ENCODE measurements at regions not wholly inside any gene's neighbourhood (a gene's known extent, or its start where the extent isn't known, plus 50 kb on each side); places are given as distances from the start of the nearest gene placed in this dataset.

DNA sequence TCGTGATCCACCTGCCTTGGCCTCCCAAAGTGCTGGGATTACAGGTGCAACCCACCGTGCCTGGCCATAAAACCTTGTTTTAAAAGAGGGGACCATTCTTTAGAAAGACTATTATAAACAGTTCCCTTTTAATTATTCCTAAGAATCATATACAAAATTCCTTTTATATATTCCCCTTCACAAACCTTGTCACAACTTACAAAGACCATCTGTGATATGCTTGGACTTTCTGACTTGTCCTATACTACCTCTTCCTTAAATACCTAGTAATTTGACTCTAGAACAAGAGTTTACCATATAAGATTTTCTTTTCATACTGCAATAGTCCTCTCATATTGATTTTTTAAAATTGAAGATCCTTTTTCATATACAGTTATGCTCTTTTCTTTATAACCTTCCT is 135.8 kb upstream of the PRSS16 start:
- no peak overlapping the region for H3K27ac ChIP-seq (ENCODE audit: low read depth, low read length)

DNA sequence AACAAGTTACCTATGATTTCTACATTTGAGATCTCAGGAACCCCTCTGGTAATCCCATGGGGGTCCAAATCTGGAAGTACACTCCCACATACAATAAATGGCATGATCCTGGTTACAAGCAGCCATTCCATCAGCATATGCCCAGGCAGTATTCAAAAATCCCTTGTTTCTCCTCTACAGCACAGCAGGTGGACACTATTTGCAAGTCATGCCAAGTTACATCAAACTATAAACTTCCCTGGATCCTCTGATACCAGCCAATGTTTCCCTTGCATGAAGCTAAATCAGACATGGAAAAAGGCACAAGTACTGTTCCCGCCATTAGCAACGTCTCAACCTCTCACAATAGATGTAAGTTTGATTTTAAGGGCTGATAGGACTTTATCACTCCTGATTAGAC is 134.5 kb upstream of the PRSS16 start:
- peaks cover 27% of the 10 kb centered on the region; the same call in 1 of the 2 replicates for H3K9me3 ChIP-seq (ENCODE audit: insufficient read depth, low read length)
- TF ChIP-seq, protein P1, sequence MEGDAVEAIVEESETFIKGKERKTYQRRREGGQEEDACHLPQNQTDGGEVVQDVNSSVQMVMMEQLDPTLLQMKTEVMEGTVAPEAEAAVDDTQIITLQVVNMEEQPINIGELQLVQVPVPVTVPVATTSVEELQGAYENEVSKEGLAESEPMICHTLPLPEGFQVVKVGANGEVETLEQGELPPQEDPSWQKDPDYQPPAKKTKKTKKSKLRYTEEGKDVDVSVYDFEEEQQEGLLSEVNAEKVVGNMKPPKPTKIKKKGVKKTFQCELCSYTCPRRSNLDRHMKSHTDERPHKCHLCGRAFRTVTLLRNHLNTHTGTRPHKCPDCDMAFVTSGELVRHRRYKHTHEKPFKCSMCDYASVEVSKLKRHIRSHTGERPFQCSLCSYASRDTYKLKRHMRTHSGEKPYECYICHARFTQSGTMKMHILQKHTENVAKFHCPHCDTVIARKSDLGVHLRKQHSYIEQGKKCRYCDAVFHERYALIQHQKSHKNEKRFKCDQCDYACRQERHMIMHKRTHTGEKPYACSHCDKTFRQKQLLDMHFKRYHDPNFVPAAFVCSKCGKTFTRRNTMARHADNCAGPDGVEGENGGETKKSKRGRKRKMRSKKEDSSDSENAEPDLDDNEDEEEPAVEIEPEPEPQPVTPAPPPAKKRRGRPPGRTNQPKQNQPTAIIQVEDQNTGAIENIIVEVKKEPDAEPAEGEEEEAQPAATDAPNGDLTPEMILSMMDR (IDR thresholded peaks at IDR 0.05; ENCODE audit: insufficient read depth, low read length, poor library complexity, severe bottlenecking) = no peak
- TF ChIP-seq EZH2phosphoT487 (conservative IDR thresholded peaks at IDR 0.05; ENCODE audit: low read length) = no peak
- H3K27ac ChIP-seq (ENCODE audit: low read depth, low read length) = no peak overlapping the region
- no peaks in the 10 kb centered on the region for H3F3A ChIP-seq (ENCODE audit: insufficient read depth)
- H3K79me2 ChIP-seq (ENCODE audit: insufficient read depth, low read length) = no peaks in the 10 kb centered on the region
- H3K4me3 ChIP-seq (ENCODE audit: insufficient read depth, low read length, poor library complexity, severe bottlenecking) = no peak overlapping the region
- H3K9ac ChIP-seq (ENCODE audit: low read length) = no peak overlapping the region
- no peaks in the 10 kb centered on the region for H3K9me2 ChIP-seq (replicated peaks; ENCODE audit: insufficient read depth, low read length)
- no peaks in the 10 kb centered on the region for H3K27me3 ChIP-seq (ENCODE audit: low read length)
- H4K20me1 ChIP-seq (ENCODE audit: low read depth, low read length) = no peaks in the 10 kb centered on the region
- H3K4me2 ChIP-seq (ENCODE audit: low read depth, low read length, poor library complexity, severe bottlenecking) = no peak overlapping the region
- no peak overlapping the region for H2AFZ ChIP-seq (ENCODE audit: low read depth, low read length, severe bottlenecking)
- no peaks in the 10 kb centered on the region for H3K36me3 ChIP-seq (ENCODE audit: low read length)

More for the DNA sequence above, 135.8 kb upstream of the PRSS16 start:
- H3K9ac ChIP-seq (ENCODE audit: low read length) = no peak overlapping the region
- no peaks in the 10 kb centered on the region for H3F3A ChIP-seq (ENCODE audit: insufficient read depth)
- H3K4me2 ChIP-seq (ENCODE audit: low read depth, low read length, poor library complexity, severe bottlenecking) = no peak overlapping the region
- peaks cover 27% of the 10 kb centered on the region; the same call in 1 of the 2 replicates for H3K9me3 ChIP-seq (ENCODE audit: insufficient read depth, low read length)
- H3K9me2 ChIP-seq (replicated peaks; ENCODE audit: insufficient read depth, low read length) = no peaks in the 10 kb centered on the region
- H3K27me3 ChIP-seq (ENCODE audit: low read length) = no peaks in the 10 kb centered on the region
- H2AFZ ChIP-seq (ENCODE audit: low read depth, low read length, severe bottlenecking) = no peak overlapping the region
- H3K79me2 ChIP-seq (ENCODE audit: insufficient read depth, low read length) = no peaks in the 10 kb centered on the region
- H3K4me3 ChIP-seq (ENCODE audit: insufficient read depth, low read length, poor library complexity, severe bottlenecking) = no peak overlapping the region
- TF ChIP-seq, protein P1 (IDR thresholded peaks at IDR 0.05; ENCODE audit: insufficient read depth, low read length, poor library complexity, severe bottlenecking) = no peak
- TF ChIP-seq EZH2phosphoT487 (conservative IDR thresholded peaks at IDR 0.05; ENCODE audit: low read length) = no peak
- no peaks in the 10 kb centered on the region for H4K20me1 ChIP-seq (ENCODE audit: low read depth, low read length)
- H3K36me3 ChIP-seq (ENCODE audit: low read length) = no peaks in the 10 kb centered on the region

DNA sequence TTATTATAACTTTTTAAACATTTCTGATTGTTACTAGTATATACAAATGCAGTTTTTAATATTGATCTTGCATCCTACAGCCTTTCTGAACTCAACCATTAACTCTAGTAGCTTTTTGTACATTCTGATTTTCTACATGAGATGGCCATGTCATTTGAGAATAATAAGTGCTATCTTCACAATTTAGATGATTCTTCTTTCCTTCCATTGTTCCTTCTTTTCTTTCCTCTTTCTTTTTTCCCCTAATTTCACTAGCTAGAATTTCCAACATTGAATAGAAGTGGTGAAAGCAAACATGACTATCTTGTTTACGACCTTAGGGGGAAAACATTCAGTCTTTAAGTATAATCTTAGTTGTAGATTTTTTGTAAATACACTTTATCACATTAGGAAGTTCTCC is 128.2 kb upstream of the PRSS16 start:
- no peaks in the 10 kb centered on the region for H3K9me2 ChIP-seq (replicated peaks; ENCODE audit: insufficient read depth, low read length)
- no peak for TF ChIP-seq EZH2phosphoT487 (conservative IDR thresholded peaks at IDR 0.05; ENCODE audit: low read length)
- TF ChIP-seq, protein P1 (IDR thresholded peaks at IDR 0.05; ENCODE audit: insufficient read depth, low read length, poor library complexity, severe bottlenecking) = no peak

More for the DNA sequence above, 128.2 kb upstream of the PRSS16 start:
- Histone ChIP-seq H3K9me3 (ENCODE audit: insufficient read depth, low read length) (no peaks in the 10 kb centered on the region), H3F3A (ENCODE audit: insufficient read depth) (no peaks in the 10 kb centered on the region), H3K27me3 (ENCODE audit: low read length) (no peaks in the 10 kb centered on the region), H3K4me3 (ENCODE audit: insufficient read depth, low read length, poor library complexity, severe bottlenecking) (no peak overlapping the region), H3K27ac (ENCODE audit: low read depth, low read length) (no peak overlapping the region), H3K79me2 (ENCODE audit: insufficient read depth, low read length) (no peaks in the 10 kb centered on the region), H3K36me3 (ENCODE audit: low read length) (no peaks in the 10 kb centered on the region), H2AFZ (ENCODE audit: low read depth, low read length, severe bottlenecking) (no peak overlapping the region), H3K4me2 (ENCODE audit: low read depth, low read length, poor library complexity, severe bottlenecking) (no peak overlapping the region), H4K20me1 (ENCODE audit: low read depth, low read length) (no peaks in the 10 kb centered on the region), H3K9ac (ENCODE audit: low read length) (no peak overlapping the region)
